ENCODE measurements at regions not wholly inside any gene's neighbourhood (a gene's known extent, or its start where the extent isn't known, plus 50 kb on each side); places are given as distances from the start of the nearest gene placed in this dataset.

DNA sequence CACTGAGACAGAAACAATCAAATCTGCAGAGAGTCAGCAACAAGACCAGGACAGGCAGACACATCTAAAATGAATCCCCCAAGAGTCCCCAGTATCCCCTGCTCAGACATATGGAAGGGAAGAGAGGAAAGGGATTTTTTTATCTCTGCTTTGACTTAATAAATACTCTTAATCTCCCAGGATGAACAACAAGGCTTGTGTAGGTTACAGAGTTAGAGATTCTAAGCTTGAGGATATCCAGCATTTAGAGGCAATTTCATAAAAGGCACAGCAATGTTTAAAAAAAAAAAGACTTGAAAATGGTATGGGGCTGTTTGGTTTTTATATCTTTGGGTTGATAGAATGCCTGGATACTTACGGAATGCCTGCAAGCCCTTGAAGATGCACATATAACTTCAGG is 199.9 kb downstream of the ARL4C start:
- TF ChIP-seq, protein P1, sequence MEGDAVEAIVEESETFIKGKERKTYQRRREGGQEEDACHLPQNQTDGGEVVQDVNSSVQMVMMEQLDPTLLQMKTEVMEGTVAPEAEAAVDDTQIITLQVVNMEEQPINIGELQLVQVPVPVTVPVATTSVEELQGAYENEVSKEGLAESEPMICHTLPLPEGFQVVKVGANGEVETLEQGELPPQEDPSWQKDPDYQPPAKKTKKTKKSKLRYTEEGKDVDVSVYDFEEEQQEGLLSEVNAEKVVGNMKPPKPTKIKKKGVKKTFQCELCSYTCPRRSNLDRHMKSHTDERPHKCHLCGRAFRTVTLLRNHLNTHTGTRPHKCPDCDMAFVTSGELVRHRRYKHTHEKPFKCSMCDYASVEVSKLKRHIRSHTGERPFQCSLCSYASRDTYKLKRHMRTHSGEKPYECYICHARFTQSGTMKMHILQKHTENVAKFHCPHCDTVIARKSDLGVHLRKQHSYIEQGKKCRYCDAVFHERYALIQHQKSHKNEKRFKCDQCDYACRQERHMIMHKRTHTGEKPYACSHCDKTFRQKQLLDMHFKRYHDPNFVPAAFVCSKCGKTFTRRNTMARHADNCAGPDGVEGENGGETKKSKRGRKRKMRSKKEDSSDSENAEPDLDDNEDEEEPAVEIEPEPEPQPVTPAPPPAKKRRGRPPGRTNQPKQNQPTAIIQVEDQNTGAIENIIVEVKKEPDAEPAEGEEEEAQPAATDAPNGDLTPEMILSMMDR (IDR thresholded peaks at IDR 0.05), result no peak
- TF ChIP-seq POLR2A (IDR thresholded peaks at IDR 0.05), result no peak

Data from body of pancreas (tissue), 4 donors.